IPS DF 19.7 (cell line): ENCODE measurements at regions not wholly inside any gene's neighbourhood (a gene's known extent, or its start where the extent isn't known, plus 50 kb on each side); places are given as distances from the start of the nearest gene placed in this dataset.

ENCODE experiments used
- DNase-seq: peaks from one replicate; pipeline ENCODE4 v3.0.0-alpha.2; 2013; ENCODE audit warnings: low read depth, low spot score

DNA sequence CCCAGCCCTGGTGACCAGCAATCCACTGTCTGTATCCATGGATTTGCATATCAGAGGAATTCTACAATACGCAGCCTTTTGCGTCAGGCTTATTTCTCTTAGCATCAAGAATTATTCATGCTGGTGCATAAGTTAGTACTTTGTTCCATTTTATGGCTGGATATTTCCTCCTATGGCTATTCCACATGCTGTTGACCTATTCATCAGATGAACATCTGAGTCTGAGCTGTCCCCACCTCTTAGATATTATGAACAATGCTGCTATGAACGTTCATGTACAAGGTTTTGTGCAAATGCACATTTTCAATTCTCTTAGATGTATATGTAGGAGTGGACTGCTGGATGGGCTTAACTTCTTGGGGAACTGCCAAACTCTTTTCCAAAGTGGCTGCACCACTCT lies 79.0 kb upstream of the CST7 start:
- DNase-seq = no peak

DNA sequence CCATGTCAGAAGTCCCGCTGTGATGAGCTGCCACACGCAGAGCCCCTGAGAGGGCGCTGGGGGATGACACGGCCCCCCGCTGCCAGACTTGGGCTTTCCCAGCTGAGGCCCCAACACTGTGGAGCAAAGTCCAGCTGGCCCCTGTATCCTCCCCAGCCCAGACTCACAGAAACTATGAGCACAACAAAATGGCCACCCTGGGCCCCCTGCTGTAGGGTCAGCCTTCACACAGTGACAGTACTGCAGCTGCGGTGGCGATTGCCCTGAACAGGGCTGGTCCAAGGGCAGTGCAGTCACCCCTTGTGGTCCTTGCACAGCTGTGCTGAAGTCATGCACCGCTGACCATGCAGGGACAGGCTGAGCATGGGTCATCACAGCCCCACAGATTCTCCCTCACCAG lies 78.2 kb upstream of the CST7 start:
- no peak for DNase-seq

DNA sequence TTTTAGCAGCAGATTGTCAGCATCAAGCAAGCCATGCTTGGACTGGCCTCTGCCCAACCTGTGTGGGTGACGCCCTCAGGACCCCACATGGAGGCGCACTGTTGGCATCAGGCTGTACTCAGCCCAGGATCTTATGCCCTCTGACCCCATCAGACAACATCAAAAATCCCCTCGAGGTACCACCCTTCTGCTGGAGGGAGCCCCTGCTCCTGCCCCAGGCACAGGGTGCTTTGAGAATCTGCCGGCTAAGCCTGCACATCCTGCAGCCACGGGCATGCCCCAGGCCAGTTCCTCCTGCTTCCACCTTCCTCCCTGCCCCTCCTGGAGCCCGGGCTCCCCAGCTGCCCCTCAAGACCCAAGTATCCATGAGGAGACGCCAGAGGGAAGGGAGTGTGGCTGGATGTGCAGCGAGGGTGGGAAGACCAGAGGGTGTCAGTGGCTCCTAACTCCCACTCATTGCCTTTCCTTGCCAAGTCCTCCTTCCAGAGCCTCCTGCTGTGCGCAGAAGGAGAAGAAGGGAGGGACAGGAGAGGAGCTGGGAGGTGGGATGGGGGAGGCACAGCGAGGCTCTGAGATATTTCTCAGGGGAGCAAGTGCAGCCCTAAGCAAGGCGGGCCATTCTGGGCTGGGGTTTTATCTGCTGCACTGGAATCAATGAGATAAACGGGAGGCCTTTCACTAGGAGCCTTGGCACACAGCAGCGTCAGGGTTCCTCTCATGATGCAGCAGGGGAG lies 77.4 kb upstream of the CST7 start:
- no peak for DNase-seq

DNA sequence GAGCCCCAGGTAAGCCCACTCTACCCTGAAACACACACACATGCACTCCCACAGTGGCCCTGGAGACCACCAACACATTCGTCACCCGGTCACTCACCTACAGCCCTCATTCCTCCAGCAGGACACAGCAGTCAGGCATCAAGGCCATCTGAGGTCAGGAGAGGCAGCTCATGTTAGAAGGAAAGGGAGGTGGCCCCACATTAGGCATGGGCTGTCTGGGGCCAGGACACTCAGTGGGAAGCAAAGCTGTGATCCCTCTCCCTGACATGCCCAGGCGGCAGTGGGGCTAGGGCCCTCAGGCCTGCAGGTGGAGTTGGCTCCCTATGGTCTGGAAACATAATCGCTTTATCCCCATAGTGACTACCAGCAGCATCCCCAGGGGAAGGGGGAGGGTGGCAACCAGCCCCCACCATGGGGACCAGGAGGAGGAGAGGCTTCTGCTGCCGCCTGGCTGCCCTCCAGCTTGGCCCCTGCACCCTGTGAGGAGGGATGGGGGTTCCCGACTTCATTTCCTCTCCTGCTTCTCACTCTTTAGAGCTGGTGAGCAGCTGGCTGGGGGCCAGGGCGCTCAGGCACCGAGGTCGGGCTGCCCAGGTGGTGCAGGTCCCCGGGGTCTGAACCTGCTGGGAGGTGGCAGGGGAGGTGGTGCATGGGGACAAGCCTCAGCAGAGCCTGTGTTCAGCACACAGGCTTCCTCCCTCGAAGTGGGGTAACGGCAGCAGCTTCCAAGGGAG lies 76.6 kb upstream of the CST7 start:
- no peak for DNase-seq

DNA sequence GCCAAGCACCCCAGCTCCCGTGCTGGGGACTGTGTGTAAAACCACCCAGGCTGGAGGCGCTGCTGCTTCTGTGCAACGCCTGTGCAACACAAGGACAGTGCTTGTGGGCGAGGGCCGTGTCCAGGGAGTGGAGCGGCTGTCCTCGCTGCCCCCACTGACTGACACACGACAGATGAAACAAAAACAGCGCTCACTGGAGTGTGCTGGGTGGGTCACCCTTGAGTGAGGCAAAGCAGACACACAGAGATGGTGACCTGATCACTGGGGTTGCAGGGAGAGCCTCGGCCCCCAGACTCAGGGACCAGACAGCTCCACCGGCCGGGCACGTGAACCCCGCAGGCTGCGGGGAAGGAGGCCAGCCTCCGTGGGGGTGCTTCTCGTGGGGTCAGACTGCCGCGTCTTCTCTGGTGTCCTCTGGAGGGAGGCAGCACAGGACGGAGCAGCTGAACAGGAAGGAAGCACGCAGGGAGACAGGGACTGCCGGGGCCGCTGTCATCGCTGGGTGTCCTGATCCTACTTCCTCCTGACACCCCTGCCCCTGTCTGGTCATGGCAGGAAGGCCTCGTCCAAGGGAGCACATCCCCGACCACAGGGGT lies 75.9 kb upstream of the CST7 start:
- no peak for DNase-seq

DNA sequence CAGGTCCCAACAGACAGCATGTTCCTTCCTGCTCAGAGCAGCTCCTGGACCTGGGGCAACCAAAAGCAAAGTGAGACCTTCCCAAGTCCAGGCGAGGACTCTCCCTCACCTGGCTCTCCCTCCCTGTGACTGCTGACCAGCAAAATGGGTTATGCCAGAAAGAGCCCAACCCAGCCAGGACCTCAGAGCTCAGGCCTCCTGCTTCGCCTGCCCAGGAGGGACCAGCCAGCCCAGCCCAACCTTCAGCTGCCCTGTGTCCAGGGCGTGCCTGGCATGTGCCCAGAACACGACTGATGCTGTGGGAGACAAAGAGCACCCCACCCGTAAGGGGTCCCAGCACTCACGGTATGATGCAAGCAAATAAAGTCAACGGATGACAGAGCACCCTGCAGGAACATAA lies 74.0 kb upstream of the CST7 start:
- DNase-seq = no peak

DNA sequence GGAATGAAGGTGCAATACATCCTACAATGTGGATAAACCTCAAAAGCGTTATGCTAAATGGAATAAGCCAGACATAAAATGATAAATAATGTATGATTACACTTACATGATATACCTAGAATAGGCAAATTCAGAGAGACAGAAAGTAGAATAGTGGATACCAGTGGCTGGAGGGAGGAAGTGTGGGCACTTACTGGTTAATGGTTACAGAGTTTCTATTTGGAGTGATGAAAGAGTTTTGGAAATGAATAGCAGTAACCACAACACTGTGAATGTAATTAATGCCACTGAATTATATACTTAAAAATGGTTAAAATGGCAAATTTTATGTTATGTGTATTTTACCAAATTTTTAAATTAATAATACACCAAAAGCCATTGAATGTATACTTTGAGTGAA lies 71.4 kb upstream of the CST7 start:
- no peak for DNase-seq

DNA sequence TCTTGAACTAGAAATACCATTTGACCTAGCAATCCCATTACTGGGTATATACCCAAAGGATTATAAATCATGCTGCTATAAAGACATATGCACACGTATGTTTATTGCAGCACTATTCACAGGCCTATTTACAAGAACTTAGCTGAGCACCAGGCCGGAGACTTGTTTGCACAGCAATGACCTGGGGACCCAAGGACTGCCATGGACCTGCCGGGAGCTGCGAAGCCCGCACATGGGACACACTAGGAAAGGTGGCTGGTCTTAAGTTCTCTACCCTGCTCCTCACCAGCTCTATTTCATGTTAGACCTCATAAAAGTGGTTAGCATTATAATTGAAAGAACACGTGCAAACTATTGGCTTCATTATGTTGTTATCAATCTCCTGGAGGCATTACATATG lies 70.4 kb upstream of the CST7 start:
- no peak for DNase-seq

DNA sequence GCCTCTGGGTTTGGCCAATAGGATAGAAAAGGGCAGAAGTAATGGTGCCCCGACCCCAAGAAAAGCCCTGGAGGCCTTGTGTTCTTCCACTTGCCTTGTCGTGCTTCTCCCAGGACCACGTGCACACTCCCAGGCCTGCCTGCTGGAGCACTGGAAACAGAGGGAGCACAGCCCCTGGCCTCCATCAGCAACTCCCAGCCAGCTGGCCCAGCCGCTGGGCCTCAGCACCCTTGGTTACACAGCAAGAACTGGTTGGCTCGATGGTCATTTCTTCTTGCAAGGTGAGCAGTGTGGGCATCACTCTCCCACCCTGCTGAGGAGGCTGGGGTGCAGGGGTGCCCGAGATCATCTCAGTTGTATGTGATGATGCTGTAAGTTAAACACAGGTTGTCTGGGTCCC lies 69.2 kb upstream of the CST7 start:
- no peak for DNase-seq

DNA sequence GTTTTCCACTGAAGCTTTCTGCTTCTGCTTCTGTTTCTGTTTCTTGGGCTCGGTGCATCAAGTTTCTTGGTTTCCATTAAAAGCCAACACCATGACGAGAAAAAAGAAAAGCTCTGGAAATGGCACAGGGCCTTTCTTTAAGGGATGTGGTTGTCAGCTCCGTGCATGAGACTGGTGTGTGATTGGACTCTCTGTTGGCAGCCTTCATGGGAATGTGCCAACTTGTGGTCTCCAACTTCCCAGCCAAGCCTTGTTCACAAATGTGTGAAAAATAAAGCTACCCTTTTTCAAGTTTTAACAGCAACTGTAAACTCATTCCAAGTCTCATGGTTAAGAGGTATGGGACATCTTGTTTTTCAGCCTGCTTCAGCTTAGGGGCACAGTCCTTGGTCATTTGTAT lies 68.7 kb upstream of the CST7 start:
- DNase-seq = no peak

DNA sequence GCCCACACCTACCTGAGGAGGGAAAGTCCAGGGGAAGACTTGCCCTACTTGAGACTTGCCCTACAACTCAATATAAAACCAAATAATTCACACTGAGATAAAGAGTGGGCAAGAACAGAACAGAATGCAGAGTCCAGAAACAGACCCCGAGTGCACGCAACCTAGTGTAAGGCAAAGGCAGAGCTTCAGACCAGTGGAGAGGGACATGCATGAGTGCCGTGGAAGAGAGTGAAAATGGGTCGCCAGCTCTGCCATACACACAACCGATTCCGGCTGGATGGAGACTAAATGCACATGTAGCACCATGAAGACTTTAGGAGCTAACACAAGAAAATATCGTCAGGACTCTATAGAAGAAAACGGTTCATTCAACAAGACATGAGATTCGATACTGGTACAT lies 58.8 kb upstream of the CST7 start:
- no peak for DNase-seq

DNA sequence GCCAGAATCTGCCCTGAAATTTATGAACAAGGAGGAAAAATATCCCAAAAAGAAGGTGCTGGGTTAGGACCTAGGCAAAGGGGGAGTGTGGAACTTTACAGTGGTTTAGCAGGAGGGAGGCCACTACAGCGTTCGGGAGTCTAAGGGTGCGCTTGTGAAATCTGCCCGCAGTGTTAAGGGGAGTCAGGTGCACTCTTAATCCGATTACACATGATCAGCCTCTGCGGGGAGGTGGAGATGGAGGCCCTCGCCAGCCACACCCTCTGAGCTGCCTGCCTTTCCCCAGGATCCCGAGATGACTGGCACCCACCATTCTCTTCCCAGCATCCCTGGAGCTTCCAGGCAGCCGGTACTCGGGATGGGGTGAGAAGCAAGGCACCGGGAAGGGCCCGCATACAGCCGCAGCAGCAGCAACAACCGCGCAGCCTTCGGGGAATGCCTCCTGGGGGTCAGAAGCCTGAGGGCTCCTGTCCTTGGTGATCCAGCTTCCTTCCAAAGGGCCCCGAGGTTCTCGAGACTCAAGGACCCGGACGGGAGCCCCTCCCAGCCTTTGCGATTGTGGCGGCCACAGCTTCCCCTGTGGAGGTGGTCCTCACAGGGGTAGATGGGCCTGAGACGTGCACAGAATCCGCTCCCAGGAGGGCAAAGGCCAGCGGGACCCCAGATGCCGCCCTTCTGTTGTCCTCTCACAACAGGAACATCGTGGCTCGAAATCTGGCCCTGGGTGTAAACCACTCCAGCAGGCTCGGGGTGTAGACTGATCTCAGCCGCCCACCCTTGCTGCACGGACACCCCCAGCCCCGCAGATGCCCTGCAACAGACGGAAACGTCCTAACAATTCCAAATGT lies 57.3 kb upstream of the CST7 start:
- DNase-seq = no peak

DNA sequence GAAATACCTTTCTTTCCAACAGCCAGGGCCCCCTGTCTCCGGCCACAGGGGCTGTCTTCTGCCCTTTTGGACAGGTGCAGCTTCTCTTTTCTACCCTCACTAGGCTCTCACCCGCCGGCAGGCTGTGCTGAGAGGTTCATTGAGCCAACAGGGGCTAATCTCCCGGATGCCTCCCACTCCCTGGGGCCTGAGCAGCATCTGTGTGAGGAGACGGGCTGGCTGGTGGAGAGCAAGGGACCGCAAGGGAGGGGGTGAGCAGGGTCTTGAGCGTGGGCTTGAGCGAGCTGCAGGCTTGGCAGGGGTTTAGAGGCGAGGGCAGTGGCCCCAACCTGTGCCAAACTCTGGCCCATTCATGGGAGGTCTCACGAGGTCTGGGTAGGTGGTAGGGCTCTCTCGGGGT lies 56.5 kb upstream of the CST7 start:
- no peak for DNase-seq

DNA sequence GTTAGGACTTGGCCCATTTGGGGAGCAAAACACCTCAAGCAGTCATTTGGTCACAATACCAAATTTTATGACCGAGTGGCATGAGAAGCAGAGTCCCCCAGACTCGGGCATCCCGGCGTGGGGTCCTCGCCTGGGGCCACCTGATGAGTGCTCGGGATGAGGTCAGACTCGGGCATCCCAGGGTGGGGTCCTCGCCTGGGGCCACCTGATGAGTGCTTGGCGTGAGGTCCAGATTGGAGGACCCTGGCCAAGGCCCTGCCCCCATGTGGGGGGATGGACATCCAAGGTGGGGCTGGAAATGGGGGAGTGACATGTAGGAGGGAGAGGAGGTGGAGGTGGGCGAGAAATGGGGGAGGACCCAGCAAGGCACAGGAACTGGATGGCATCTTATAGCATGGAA lies 56.1 kb upstream of the CST7 start:
- no peak for DNase-seq

DNA sequence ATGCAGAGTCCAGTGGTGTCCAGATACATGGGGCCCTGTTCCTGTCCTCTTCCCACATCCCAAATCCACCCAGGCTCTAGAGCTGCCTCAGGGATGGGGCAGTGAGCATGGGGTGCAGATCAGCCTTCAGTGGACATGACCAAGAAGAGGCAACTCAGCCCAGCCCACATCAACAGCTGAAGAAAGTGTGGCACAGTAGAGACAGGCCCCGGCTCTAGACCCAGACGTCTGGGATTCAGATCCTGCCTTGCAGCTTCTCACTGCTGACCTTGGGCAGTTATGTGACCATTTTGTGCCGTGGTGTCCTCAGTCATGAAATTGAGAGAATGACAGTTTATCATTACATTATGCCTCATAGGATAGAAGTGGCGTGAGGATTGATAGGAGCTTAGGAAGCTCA lies 54.6 kb upstream of the CST7 start:
- no peak for DNase-seq

DNA sequence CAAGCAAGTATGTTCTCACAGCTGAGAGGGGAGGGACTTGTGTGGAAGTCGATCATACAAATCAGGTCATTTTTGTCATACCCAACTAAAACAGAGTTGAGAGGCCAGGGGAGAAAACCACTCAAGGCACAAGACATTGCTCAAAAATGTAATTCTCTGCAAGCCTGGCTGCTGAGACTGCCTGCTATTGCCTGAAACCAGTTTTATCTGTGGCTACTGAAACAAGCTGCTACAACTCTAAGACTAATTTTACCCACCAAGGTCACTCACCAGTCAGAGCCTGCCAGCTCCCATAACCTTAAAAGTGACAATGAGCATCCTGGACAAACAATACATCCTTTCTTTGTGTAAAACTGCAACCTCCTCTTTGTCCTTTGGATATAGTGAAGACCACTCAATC lies 54.1 kb upstream of the CST7 start:
- DNase-seq = no peak

DNA sequence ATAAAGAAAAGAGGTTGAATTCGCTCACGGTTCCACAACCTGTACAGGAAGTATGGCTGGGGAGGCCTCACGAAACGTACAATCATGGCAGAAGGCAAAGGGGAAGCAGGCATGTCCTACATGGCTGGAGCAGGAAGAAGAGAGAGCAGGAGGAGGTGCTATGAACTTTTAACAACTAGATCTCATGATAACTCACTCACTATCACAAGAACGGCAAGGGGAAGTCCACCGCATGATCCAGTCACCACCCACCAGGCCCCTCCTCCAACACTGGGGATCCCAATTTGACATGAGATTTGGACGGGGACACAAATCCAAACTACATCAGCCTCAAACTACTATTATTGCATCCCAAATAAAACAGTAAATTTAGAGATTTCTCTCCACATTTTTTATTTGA lies 53.6 kb upstream of the CST7 start:
- no peak for DNase-seq

DNA sequence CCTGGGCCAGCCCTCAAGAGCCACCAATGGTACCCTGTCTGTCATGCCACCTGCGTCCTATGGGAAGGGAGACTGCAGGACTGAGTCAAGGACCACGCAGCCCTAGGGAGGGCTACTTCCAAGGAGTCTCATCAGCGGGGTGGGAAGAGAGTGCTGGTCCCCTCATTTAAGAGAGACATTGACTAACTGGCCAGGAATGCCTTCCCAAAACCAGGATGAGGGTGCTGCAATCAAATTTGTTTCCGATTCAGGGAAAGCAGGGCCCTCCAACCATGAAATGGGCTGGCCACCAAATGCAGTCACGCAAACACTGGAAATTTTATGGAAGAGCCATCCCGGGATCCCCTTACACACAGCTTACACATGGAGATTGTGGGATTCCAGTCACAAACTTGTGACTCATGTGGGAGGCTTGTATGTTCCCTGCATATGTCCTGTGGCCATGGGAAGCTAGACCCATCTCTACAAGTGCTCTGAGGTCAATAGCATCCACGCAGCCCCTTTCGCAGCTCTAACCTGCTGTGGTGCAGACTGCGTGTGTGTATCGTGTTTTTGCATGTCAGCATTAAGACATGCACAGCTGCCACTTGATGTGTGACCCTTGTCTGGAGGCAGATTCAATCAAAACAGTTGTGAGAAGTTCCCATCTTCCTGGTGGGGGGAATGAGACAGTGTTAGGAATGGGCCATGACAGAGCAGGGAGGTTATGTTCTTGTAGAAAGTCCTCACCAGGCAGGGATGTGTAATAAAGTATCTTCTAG lies 53.0 kb upstream of the CST7 start:
- DNase-seq = no peak

DNA sequence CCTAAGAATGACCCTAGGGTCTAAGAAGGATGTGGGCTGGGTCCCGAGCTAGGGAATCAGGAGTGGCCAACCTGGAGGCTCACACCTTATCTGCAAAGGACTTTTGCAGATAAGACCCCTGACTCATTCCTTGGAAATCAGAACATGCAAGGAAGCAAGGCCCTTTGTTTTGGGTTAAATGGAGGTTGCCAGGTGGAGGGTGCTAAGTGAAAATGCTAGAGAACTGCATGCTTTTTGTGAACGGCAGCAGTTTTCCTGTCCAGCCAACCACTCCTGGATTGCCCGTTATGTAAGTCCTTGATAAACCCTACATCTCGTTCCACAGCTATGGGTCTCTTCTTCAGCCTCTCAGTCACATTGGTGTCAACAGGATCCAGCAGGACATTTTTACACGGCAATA lies 52.1 kb upstream of the CST7 start:
- no peak for DNase-seq

DNA sequence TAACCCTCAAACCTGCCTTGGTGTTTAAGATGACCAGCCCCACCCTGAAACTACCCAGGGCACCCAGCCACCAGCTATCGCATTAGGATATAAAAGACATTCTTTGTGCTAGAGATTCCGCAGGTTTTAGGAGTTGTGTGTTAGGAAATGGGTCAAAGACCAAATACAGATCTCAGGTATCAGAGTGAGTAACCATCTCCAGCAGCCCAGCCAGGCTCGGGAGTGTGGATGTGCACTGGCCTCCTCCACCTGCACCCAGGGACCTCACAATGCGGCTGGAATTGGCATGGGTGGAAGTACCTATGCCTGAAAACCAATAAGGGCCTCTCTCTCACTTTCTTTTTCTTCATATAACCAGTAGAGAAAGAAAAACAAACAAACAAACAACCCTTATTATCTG lies 51.1 kb upstream of the CST7 start:
- no peak for DNase-seq

DNA sequence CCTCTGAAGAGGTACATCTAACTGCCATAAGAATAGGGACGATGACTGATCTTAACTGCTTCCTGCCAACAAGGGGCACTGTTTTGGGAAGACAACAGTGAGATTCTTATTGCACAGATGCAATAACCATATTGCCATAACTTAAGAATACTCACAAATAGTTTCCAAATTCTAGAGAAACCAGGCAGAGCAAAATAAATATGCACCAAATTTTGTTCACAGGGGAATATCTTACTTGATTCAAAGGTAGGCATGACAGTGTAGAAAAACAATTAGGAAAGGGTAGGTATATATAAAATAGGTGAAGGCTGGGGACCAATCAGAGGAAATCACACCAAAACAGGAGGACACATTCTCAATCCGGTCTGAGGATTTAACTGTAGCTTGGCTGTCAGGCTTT lies 49.9 kb upstream of the CST7 start:
- DNase-seq = no peak
